ENCODE measurements at regions not wholly inside any gene's neighbourhood (a gene's known extent, or its start where the extent isn't known, plus 50 kb on each side); places are given as distances from the start of the nearest gene placed in this dataset.

DNA sequence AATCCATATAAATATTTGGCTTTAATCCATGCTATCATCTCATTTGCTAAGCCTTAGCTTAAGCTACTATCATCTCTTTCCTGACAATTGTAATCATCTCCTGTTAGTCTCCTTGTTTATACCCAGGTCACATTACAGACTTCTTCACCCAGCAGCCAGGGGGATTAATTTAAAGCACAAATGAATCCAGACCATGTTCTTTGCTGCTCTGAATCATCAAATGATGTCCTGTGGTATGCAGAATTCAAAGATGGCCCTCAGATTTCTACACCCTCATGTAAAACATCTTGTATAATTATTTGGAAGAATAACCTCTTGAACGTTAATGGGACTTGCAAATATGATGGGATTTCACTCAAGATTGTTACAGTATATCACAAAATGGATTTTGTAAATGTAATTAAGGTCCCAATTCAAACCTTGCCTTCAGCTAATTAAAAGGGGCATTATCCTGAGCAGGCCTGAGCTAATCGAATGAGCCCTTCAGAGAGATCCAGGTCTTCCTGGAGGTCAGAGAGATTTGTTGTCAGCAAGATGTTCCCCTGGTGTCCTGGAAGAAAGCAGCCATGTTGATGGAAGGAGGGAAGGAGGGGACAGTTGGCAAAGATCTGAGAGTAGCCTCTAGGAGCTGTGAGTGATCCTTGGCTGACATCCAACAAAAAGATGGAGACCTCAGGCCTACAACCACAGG, 241.1 kb upstream of the MMADHC start:
- TF ChIP-seq, protein P1, sequence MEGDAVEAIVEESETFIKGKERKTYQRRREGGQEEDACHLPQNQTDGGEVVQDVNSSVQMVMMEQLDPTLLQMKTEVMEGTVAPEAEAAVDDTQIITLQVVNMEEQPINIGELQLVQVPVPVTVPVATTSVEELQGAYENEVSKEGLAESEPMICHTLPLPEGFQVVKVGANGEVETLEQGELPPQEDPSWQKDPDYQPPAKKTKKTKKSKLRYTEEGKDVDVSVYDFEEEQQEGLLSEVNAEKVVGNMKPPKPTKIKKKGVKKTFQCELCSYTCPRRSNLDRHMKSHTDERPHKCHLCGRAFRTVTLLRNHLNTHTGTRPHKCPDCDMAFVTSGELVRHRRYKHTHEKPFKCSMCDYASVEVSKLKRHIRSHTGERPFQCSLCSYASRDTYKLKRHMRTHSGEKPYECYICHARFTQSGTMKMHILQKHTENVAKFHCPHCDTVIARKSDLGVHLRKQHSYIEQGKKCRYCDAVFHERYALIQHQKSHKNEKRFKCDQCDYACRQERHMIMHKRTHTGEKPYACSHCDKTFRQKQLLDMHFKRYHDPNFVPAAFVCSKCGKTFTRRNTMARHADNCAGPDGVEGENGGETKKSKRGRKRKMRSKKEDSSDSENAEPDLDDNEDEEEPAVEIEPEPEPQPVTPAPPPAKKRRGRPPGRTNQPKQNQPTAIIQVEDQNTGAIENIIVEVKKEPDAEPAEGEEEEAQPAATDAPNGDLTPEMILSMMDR (conservative IDR thresholded peaks at IDR 0.05): no peak
- no peak for TF ChIP-seq ZFX (IDR thresholded peaks at IDR 0.05)
- no peak overlapping the region for H3K27ac ChIP-seq

DNA sequence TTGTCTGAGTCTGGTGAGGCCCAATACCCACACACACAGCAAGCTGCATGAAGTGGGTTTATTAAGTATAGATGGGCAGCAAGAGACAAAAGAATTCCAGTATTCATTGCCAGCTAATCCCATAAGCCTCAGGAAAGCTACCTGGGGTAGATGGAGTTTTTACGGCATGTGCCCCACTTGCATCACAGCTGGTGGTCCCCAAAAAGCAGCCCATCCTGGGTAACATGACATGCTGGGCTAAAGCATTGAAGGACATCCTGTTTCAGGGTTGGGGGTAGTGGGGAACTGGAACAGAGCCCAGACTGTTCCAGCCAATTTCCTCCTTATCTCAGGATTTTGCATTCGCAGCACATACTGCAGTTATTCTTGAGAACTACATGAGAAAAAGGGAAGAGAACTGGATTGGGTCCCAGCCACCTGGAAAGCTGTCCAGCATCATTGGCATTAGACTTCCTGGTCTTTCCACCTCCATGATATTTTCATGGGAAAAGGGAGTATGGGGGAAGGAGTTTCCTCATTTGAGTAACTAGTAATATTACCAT, 240.1 kb upstream of the MMADHC start:
- no peak for TF ChIP-seq ZFX (IDR thresholded peaks at IDR 0.05)
- TF ChIP-seq, protein P1 (conservative IDR thresholded peaks at IDR 0.05): no peak
- H3K27ac ChIP-seq: no peak overlapping the region

DNA sequence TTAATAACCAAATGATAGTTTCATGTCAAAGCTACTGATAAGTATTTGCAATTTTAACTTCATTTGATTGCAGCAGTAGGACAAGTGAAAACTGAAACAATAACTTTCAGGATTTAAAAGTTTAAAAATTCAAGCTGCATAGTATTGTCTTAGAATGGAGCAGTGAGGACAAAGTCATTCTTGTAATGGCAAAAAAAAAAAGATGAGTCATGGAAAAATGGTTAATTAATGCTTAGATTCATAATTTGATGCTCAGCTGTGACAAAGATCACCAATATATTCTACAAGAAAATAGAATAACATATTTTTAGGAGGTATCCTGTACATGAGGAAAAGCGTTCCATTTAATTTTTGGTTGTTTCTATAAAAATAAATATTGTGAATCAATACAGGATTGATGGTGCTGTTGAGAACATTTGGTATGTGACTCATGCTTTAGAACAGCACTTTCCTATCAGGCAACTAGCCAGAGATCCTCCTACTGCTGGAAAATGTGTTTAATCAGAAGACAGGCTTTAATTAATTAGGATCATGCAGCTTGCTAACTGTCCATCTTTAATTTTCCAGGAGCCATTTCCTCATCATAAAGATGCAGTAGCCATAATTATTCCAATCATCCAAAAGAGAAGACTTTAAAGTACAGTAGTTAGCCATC, 239.0 kb upstream of the MMADHC start:
- TF ChIP-seq ZFX (IDR thresholded peaks at IDR 0.05): no peak
- TF ChIP-seq, protein P1 (conservative IDR thresholded peaks at IDR 0.05): no peak
- H3K27ac ChIP-seq: no peak overlapping the region

DNA sequence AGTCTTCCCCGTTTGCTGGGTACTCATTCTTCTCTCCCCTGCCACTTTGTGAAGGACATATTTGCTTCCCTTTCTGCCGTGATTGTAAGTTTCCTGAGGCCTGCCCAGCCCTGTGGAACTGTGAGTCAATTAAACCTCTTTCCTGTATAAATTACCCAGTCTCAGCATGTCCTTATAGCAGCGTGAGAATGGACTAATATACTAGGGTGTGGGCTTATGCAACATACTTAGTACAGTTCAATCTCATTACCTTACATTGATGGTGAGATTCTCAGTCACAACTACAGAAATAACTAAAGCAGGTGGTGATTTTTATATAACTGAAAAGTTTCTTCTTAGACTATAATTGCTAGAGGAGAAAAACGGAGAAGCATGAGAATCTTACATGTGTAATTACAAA, 237.9 kb upstream of the MMADHC start:
- TF ChIP-seq ZFX (IDR thresholded peaks at IDR 0.05): no peak
- TF ChIP-seq, protein P1 (conservative IDR thresholded peaks at IDR 0.05): no peak

DNA sequence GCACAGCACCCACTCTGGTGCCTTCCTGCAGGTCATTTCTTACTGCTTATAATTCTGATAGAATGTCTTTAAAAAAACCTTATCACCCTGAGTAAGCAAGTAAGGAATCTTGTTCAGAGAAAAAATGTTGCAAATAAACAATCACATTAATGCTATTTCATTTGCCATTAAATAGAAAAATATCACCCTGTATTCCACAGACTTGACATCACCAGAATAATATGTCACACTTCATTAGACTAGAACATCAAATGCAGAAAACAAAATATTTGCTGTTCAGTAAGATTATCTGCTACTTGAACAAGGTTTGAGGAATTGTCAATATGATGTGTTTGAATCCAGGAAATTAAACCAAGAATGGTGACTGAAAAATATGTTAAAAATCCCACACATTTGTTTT, 236.6 kb upstream of the MMADHC start:
- no peak overlapping the region for H3K27ac ChIP-seq
- no peak for TF ChIP-seq ZFX (IDR thresholded peaks at IDR 0.05)
- TF ChIP-seq, protein P1 (conservative IDR thresholded peaks at IDR 0.05): no peak

More for the DNA sequence above, 237.9 kb upstream of the MMADHC start:
- H3K27ac ChIP-seq: no peak overlapping the region

DNA sequence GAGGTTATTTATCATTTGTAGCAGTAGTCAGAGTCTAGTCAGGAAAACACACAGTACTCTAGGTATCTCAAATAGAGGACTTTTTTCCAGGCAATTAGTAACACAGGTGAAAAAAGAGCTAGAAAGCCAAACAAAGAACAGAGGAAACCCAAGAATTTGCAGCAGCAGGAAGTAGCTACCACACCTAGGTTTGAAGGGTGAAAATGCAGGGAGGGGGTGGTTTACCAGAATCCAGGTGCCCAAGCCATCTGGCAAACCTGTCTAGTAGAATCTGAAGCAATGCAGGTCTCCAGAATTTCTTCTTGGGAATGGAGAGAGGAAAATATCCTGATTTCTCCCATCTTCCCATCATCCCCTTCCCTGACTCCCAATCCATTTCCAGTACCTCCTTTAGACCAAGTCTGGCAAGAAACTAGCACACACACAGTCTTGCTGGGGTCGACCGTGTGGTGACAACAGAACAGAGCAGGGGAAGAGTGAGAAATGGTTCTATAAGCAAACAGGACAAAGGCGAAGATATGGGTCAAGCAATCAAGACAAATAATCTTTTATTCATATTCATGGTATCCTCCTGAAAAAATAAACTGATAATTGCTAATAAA, 231.9 kb upstream of the MMADHC start:
- no peak for TF ChIP-seq ZFX (IDR thresholded peaks at IDR 0.05)
- TF ChIP-seq, protein P1 (conservative IDR thresholded peaks at IDR 0.05): no peak
- no peak overlapping the region for H3K27ac ChIP-seq

All from C4-2B (cell line).